Upper lobe of right lung (tissue), 1 donor: ENCODE measurements at regions not wholly inside any gene's neighbourhood (a gene's known extent, or its start where the extent isn't known, plus 50 kb on each side); places are given as distances from the start of the nearest gene placed in this dataset.

ENCODE experiments used
- ATAC-seq: fragments of 200-7000 bp; cut with Tn5 transposase; one replicate; pipeline ENCODE4 v1.9.1; 2020; ENCODE audit warnings: mild to moderate bottlenecking, moderate library complexity
- DNase-seq: peaks from one replicate; pipeline ENCODE4 v3.0.0-alpha.2; 2020
- H3K27ac ChIP-seq: fragments of 200-600 bp; one replicate; pipeline ENCODE4 v1.8.0; 2022
- H3K27me3 ChIP-seq: fragments of 200-600 bp; one replicate; pipeline ENCODE4 v1.8.0; 2022; ENCODE audit warnings: mild to moderate bottlenecking
- H3K36me3 ChIP-seq: fragments of 200-600 bp; one replicate; pipeline ENCODE4 v1.8.0; 2022
- H3K4me1 ChIP-seq: fragments of 200-600 bp; one replicate; pipeline ENCODE4 v1.8.0; 2022
- H3K4me3 ChIP-seq: fragments of 200-600 bp; one replicate; pipeline ENCODE4 v1.8.0; 2022; ENCODE audit warnings: mild to moderate bottlenecking
- H3K9me3 ChIP-seq: fragments of 200-600 bp; one replicate; pipeline ENCODE4 v1.8.0; 2022
- intact Hi-C: fragments of 100-400 bp; cut with DNase I; formaldehyde crosslinking; loops from one replicate; pipeline ENCODE4 v1.11.0; 2022
- TF ChIP-seq, protein P1 (sequence below): fragments of 200-600 bp; IDR thresholded peaks from one replicate; pipeline ENCODE4 v1.8.0; 2022; ENCODE audit warnings: antibody characterized with exemption
- donor health status: DM: no; HTN: yes; CAD: no; lungs with severe emphysema.

DNA sequence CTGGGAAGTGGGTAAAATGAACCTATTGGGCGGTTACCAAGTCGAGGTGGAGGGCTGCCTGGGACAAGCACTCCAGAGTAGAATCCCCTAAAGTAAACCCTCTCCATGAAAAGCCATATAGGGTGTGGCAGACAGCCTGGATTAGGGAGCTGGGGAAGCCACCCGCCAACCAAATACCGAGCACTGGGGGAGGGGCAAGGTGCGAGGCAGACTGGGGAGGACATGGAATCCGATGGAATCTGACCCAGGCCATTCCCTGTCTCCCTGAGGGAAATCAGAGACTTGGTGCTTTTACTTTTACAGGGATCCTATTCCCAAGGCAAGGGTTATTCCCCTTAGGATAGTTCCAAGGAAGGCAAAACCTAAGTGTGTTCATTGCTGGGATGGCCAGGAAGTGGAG is 130.9 kb upstream of the HSD17B12 start:
- H3K27me3 ChIP-seq, result peaks cover 25% of the 10 kb centered on the region
- intact Hi-C loops, result no loop called here
- TF ChIP-seq, protein P1, sequence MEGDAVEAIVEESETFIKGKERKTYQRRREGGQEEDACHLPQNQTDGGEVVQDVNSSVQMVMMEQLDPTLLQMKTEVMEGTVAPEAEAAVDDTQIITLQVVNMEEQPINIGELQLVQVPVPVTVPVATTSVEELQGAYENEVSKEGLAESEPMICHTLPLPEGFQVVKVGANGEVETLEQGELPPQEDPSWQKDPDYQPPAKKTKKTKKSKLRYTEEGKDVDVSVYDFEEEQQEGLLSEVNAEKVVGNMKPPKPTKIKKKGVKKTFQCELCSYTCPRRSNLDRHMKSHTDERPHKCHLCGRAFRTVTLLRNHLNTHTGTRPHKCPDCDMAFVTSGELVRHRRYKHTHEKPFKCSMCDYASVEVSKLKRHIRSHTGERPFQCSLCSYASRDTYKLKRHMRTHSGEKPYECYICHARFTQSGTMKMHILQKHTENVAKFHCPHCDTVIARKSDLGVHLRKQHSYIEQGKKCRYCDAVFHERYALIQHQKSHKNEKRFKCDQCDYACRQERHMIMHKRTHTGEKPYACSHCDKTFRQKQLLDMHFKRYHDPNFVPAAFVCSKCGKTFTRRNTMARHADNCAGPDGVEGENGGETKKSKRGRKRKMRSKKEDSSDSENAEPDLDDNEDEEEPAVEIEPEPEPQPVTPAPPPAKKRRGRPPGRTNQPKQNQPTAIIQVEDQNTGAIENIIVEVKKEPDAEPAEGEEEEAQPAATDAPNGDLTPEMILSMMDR, result no peak
- H3K27ac ChIP-seq, result no peak overlapping the region
- DNase-seq (no peak), ATAC-seq (no peak)
- H3K4me3 ChIP-seq, result no peak overlapping the region
- no peaks in the 10 kb centered on the region for H3K36me3 ChIP-seq
- H3K9me3 ChIP-seq, result no peaks in the 10 kb centered on the region
- H3K4me1 ChIP-seq, result peaks cover 3% of the 10 kb centered on the region

DNA sequence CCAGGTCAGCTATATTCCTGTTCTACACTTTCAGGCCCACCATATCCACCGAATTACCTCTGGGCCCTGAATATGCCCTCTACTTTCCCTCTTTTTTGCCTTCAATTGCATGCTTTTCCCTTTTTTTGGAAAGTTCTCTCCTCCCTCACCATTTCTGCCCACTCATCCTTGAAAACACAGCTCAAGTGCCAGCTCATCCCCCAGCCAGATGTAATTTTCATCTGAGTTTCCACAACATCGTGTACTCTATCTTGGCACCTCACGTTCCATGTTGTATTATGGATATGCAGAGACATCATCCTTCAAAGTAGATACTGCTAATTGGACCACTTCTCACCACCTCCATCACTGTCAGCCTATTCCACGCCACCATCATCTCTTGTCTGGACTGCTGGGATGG is 129.8 kb upstream of the HSD17B12 start:
- no peaks in the 10 kb centered on the region for H3K36me3 ChIP-seq
- no peak overlapping the region for H3K4me3 ChIP-seq
- H3K4me1 ChIP-seq, result peaks cover 3% of the 10 kb centered on the region
- H3K27me3 ChIP-seq, result peaks cover 33% of the 10 kb centered on the region
- H3K27ac ChIP-seq, result no peak overlapping the region
- ATAC-seq (no peak), DNase-seq (no peak)
- TF ChIP-seq, protein P1, result no peak
- no peaks in the 10 kb centered on the region for H3K9me3 ChIP-seq
- intact Hi-C loops, result no loop called here

DNA sequence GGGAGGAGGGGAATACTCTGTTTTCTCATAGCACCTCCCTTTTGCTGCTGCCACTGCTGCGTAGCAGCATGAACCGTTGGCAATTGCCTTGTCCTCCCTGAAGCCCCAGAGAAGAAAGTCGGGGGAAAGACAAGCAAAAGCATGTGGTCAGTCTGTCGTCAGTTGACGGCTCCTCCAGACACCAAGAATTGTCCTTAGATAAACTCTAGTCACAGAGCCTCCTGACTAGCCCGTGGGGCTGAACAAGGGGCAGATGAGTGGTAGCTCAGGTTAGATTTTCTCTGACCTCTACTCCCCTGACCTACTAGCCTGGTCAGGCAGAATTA is 126.4 kb upstream of the HSD17B12 start:
- TF ChIP-seq, protein P1, result no peak
- Histone ChIP-seq H3K4me3 (no peak overlapping the region), H3K27me3 (peaks cover 44% of the 10 kb centered on the region), H3K36me3 (no peaks in the 10 kb centered on the region), H3K27ac (no peak overlapping the region), H3K4me1 (no peaks in the 10 kb centered on the region), H3K9me3 (no peaks in the 10 kb centered on the region)
- intact Hi-C loops, result no loop called here
- no peak for ATAC-seq
- DNase-seq, result no peak

DNA sequence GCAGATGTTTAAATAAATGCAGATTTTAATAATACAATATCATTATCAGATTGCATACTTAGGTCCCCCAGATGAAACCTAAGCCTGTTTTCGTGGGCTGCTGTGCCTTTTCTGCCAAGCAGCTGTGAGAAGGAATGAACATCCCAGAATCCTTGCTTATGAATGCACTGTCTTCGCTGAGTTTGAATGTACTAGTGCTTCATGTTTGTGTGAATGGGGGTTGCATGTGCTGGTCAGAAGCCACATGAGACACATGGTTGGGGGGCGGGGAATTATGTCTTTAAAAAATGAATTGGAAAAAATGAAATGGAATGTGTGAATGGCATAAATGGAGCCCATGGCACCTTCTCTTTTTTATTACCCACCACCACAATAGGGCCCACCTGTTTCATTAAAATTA is 125.4 kb upstream of the HSD17B12 start:
- Histone ChIP-seq H3K4me1 (no peaks in the 10 kb centered on the region), H3K4me3 (no peak overlapping the region), H3K27me3 (peaks cover 49% of the 10 kb centered on the region), H3K9me3 (no peaks in the 10 kb centered on the region), H3K27ac (no peak overlapping the region), H3K36me3 (no peaks in the 10 kb centered on the region)
- intact Hi-C loops, result no loop called here
- ATAC-seq (no peak), DNase-seq (no peak)
- TF ChIP-seq, protein P1, result no peak

GRCh38 chr11:43555816-43556611 is 124.5 kb upstream of the HSD17B12 start:
- H3K27me3 ChIP-seq, result peaks cover 49% of the 10 kb centered on the region
- H3K36me3 ChIP-seq, result no peaks in the 10 kb centered on the region
- TF ChIP-seq, protein P1, result no peak
- no peaks in the 10 kb centered on the region for H3K9me3 ChIP-seq
- peak; percentile 56 for ATAC-seq
- H3K27ac ChIP-seq, result no peak overlapping the region
- H3K4me3 ChIP-seq, result no peak overlapping the region
- H3K4me1 ChIP-seq, result no peaks in the 10 kb centered on the region
- intact Hi-C loops, result no loop called here
- DNase-seq, result no peak
